ENCODE measurements at regions not wholly inside any gene's neighbourhood (a gene's known extent, or its start where the extent isn't known, plus 50 kb on each side); places are given as distances from the start of the nearest gene placed in this dataset.
"Not testable (repeated sequence)": the region's sequence is repeated elsewhere in the genome, so short reads cannot be mapped to it uniquely, and the experiment has no call there.

GRCh38 chr10:53422223-53422888, 649.8 kb upstream of the MBL2 start:
- DNase-seq = no peak

GRCh38 chr10:53412651-53413050, 640.1 kb upstream of the MBL2 start:
- DNase-seq = no peak

- DNase-seq = no peak
Observed at GRCh38 chr10:53406532-53406931, 633.9 kb upstream of the MBL2 start.

- no peak for DNase-seq
Observed at GRCh38 chr10:53403688-53404087, 631.1 kb upstream of the MBL2 start.

GRCh38 chr10:53402594-53402993, 630.0 kb upstream of the MBL2 start:
- no peak for DNase-seq

- no peak for DNase-seq
Observed at GRCh38 chr10:53401536-53401935, 629.0 kb upstream of the MBL2 start.

- no peak for DNase-seq
Observed at GRCh38 chr10:53396876-53397275, 624.3 kb upstream of the MBL2 start.

- no peak for DNase-seq
Observed at GRCh38 chr10:53395449-53395848, 622.9 kb upstream of the MBL2 start.

GRCh38 chr10:53387562-53387961, 615.0 kb upstream of the MBL2 start:
- DNase-seq = no peak

GRCh38 chr10:53382543-53382942, 610.0 kb upstream of the MBL2 start:
- no peak for DNase-seq

- DNase-seq = no peak
Observed at GRCh38 chr10:53379956-53380355, 607.4 kb upstream of the MBL2 start.

GRCh38 chr10:53370347-53370746, 597.8 kb upstream of the MBL2 start:
- DNase-seq = no peak

GRCh38 chr10:53361936-53362335, 589.4 kb upstream of the MBL2 start:
- no peak for DNase-seq

GRCh38 chr10:53361281-53361680, 588.7 kb upstream of the MBL2 start:
- DNase-seq = no peak

GRCh38 chr10:53358978-53359377, 586.4 kb upstream of the MBL2 start:
- DNase-seq = not testable (repeated sequence)

- no peak for DNase-seq
Observed at GRCh38 chr10:53358536-53358935, 586.0 kb upstream of the MBL2 start.

- no peak for DNase-seq
Observed at GRCh38 chr10:53357587-53357986, 585.0 kb upstream of the MBL2 start.

GRCh38 chr10:53356616-53357349, 584.2 kb upstream of the MBL2 start:
- DNase-seq = no peak

GRCh38 chr10:53342531-53342930, 569.9 kb upstream of the MBL2 start:
- DNase-seq = not testable (repeated sequence)

- not testable (repeated sequence) for DNase-seq
Observed at GRCh38 chr10:53338199-53338598, 565.6 kb upstream of the MBL2 start.

- DNase-seq = not testable (repeated sequence)
Observed at GRCh38 chr10:53335803-53336422, 563.3 kb upstream of the MBL2 start.

- no peak for DNase-seq
Observed at GRCh38 chr10:53331460-53331859, 558.9 kb upstream of the MBL2 start.

GRCh38 chr10:53326401-53327305, 554.1 kb upstream of the MBL2 start:
- DNase-seq = not testable (repeated sequence)
